ENCODE measurements at regions not wholly inside any gene's neighbourhood (a gene's known extent, or its start where the extent isn't known, plus 50 kb on each side); places are given as distances from the start of the nearest gene placed in this dataset.

DNA sequence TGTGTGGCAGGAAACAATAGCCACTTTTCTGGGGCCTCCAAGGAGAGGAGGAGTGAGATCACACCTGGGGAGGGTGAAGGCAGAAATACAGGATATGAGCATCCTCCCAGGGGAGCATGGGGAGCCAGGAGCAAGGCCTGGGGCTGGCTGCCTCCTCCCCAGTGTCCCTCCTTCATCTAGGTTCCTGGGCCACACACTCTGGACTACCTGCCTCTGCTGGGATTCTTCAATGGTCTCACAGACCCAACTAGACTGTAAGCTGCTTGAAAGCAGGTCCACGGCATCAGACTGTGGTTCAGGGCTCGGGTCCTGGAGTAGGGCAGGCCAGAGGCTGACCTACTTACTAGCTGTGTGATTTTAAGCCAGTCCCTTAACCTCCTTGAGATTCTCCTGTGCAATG lies 94.0 kb downstream of the MCFD2 start:
- in situ Hi-C loops (cut with HindIII; ENCODE audit: low sequenced_read_pairs): no loop called here
- H3K4me3 ChIP-seq (ENCODE audit: low read depth, low read length): no peak overlapping the region
- DNase-seq (ENCODE audit: low read depth): no peak
- TF ChIP-seq, protein P1, sequence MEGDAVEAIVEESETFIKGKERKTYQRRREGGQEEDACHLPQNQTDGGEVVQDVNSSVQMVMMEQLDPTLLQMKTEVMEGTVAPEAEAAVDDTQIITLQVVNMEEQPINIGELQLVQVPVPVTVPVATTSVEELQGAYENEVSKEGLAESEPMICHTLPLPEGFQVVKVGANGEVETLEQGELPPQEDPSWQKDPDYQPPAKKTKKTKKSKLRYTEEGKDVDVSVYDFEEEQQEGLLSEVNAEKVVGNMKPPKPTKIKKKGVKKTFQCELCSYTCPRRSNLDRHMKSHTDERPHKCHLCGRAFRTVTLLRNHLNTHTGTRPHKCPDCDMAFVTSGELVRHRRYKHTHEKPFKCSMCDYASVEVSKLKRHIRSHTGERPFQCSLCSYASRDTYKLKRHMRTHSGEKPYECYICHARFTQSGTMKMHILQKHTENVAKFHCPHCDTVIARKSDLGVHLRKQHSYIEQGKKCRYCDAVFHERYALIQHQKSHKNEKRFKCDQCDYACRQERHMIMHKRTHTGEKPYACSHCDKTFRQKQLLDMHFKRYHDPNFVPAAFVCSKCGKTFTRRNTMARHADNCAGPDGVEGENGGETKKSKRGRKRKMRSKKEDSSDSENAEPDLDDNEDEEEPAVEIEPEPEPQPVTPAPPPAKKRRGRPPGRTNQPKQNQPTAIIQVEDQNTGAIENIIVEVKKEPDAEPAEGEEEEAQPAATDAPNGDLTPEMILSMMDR (IDR thresholded peaks at IDR 0.05; ENCODE audit: low read depth, low read length, missing control alignments): no peak

DNA sequence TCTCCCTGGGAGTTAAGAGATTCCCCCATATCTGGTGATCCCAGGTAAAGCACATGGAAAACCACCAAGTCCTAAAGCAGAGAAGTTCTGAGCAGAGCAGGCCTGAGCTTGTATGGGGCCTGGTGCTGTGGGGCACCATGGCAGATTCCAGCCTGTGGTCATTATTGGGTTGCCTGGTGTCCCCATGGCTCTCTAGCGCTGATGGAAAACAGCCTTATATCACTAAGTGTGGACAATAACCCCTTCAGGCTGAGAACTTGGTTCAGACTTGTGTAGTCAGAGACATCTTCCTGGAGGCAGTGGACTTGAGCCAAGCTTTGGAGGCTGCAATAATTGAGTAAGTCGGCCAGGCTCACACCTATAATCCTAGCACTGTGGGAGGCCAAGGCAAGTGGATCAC lies 96.8 kb downstream of the MCFD2 start:
- no peak for DNase-seq (ENCODE audit: low read depth)
- no peak overlapping the region for H3K4me3 ChIP-seq (ENCODE audit: low read depth, low read length)
- in situ Hi-C loops (cut with HindIII; ENCODE audit: low sequenced_read_pairs): no loop called here
- TF ChIP-seq, protein P1 (IDR thresholded peaks at IDR 0.05; ENCODE audit: low read depth, low read length, missing control alignments): no peak

DNA sequence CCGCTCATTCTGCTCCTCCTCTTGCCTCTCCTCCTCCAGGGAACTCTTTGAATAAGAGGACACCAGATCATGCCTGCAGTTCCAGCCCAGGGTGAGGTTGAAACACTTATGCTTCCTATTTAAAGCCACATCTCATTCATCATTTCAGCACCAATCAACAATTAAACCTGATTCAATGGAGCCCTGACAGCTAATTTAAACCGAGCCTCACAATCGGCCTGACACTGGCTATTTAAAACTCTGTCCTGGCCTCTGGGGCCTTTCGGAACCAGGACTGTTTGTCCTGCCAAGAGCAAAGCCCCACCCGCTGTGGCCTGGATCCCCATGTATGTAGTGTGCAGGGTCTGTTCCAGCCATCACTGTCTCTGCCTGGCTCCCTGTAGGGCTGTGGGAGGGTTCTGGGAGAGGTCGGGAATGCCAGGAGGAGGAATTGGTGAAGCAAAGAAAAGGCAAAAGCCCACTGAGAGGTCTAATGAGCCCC lies 97.4 kb downstream of the MCFD2 start:
- TF ChIP-seq, protein P1 (IDR thresholded peaks at IDR 0.05; ENCODE audit: low read depth, low read length, missing control alignments): no peak
- no peak overlapping the region for H3K4me3 ChIP-seq (ENCODE audit: low read depth, low read length)
- in situ Hi-C loops (cut with HindIII; ENCODE audit: low sequenced_read_pairs): no loop called here
- no peak for DNase-seq (ENCODE audit: low read depth)

DNA sequence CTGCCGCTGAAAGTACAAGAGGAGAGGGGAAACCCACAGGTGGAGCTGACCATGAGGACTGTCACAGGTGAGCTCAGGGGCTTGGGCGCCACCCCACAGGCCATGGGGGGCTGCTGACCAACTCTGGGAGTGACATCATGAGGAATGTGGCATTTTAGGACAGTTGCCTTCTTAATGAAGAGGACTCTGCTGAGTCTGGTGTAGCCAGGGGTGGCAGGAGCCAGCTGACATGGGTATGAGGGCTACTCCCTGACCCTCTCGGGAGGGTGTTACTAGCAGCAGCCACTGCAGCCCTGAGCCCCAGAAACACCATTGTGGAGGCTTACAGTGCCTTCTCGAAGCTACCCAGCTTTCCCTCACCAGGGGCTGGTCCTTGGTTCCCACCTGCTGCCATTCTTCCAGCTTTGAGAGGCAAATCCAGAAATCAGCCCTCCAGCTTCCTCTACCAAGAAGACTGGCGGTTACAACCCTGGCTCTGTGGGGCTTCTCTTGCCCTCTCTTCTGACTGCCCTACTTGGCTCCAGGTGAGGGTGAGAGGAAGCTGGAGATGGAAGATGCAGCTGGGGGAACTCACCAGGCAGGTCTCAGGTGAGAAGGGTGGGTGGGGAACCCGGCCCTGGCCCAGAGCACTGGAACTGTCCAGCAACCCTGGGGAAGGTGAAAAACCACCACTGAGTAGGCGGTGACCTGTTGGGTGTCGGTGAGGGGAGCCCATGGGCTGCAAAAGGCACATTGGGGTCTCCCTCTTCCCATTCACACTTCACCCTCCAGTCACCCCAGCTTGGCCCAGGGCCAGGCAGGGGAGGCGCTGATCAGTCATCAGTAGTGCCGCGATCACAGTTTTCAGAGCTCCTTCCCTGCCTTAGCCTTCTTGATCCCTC lies 98.5 kb downstream of the MCFD2 start:
- in situ Hi-C loops (cut with HindIII; ENCODE audit: low sequenced_read_pairs): no loop called here
- TF ChIP-seq, protein P1 (IDR thresholded peaks at IDR 0.05; ENCODE audit: low read depth, low read length, missing control alignments): no peak
- DNase-seq (ENCODE audit: low read depth): no peak
- H3K4me3 ChIP-seq (ENCODE audit: low read depth, low read length): no peak overlapping the region

DNA sequence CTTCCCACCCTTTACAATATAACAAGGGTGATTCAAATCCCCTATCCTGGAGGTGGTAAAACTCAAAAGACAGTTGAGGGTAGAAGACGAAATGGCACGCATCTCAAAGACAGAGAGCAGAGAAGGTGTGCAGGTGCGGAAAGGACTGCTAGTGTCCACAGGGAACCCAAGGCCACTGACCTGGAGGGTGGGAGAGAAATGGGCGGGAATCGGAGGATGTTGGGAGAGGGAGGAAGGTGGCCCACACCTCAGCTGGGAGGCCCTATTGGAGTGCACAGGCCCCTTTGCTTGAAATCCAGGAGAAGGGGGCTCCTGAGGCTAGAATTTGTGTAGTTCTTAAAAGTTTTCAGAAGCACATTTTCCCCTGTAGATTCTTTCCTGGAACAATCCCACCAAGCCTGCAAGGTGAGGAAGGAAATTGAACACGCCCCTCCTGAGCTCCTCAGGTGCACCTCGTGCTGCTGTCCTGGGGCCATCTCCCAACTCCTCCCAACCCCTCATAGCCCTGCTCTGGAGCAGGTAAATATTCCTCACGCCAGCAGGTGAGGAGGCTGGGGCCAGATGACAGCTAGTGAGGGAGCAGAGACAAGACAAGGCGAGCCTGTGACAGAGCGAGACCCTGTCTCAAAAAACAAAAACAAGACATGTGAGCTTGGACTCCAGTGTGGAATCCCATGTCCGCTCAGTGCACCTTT lies 99.3 kb downstream of the MCFD2 start:
- TF ChIP-seq, protein P1 (IDR thresholded peaks at IDR 0.05; ENCODE audit: low read depth, low read length, missing control alignments): no peak
- no peak overlapping the region for H3K4me3 ChIP-seq (ENCODE audit: low read depth, low read length)
- DNase-seq (ENCODE audit: low read depth): no peak
- in situ Hi-C loops (cut with HindIII; ENCODE audit: low sequenced_read_pairs): no loop called here

DNA sequence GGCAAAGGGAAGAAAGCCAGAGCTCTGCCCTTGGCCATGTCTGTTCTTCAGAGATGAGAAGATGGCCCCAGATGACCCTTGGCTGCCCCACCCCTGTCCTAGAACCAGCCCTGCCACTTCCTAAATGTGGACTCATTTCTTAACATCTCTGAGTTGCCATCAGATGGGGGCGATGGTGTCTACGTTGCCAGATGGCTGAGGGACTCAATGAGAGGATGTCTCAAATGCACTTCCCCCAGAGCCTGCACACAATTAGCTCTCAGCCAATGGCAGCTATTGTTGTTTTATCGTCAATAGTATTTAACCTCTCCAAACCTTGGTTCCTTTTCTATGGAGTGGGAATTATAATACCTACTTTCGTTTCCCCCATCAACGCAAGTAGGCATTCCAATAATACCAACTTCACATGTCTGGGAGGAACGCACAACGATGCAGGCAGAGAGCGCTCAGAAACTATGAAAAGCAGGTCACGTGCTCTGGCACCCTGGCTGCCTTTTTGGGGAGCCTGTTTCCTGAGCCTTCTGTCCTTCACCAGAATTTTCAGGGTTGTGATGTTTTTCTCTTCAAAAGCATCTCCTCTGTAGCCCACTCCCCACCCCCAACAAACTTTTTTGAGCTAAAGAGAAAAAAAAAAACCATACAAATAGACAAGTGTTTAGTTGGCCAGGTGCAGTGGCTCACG lies 100.3 kb downstream of the MCFD2 start:
- no peak for DNase-seq (ENCODE audit: low read depth)
- TF ChIP-seq, protein P1 (IDR thresholded peaks at IDR 0.05; ENCODE audit: low read depth, low read length, missing control alignments): no peak
- in situ Hi-C loops (cut with HindIII; ENCODE audit: low sequenced_read_pairs): no loop called here
- H3K4me3 ChIP-seq (ENCODE audit: low read depth, low read length): no peak overlapping the region
